WTC11 (cell line): ENCODE measurements at regions not wholly inside any gene's neighbourhood (a gene's known extent, or its start where the extent isn't known, plus 50 kb on each side); places are given as distances from the start of the nearest gene placed in this dataset.

Experiments used
- ATAC-seq: fragments of 200-7000 bp; cut with Tn5 transposase; 2 replicates; pipeline ENCODE4 v1.10.0; 2021; ENCODE audit warnings: mild to moderate bottlenecking, moderate library complexity
- CTCF ChIA-PET: fragments of 300-600 bp; sonication (Branson Sonifier 250); formaldehyde crosslinking; loops from one replicate; lab custom pipeline; 2021; ENCODE audit warnings: antibody characterized with exemption; lab: Charles Lee
- POLR2A ChIA-PET: fragments of 350-600 bp; sonication (Branson Sonifier 250); formaldehyde crosslinking; loops from one replicate; lab custom pipeline; 2021; ENCODE audit warnings: antibody characterized with exemption; lab: Charles Lee
- DNase-seq: peaks from one replicate; pipeline ENCODE4 v3.0.0; 2021; ENCODE audit warnings: low spot score
- H3K27ac Mint-ChIP-seq: 2 replicates; pipeline ENCODE4 v1.8.0; 2021; ENCODE audit warnings: mixed read lengths
- H3K27me3 Mint-ChIP-seq: 2 replicates; pipeline ENCODE4 v1.8.0; 2021; ENCODE audit warnings: low read depth, mild to moderate bottlenecking, moderate library complexity, mixed read lengths
- H3K36me3 Mint-ChIP-seq: 2 replicates; pipeline ENCODE4 v1.8.0; 2021; ENCODE audit warnings: mixed read lengths
- H3K4me1 Mint-ChIP-seq: 2 replicates; pipeline ENCODE4 v1.8.0; 2022; ENCODE audit warnings: mixed read lengths
- H3K4me3 Mint-ChIP-seq: 2 replicates; pipeline ENCODE4 v1.8.0; 2021; ENCODE audit warnings: mild to moderate bottlenecking, moderate library complexity, mixed read lengths
- H3K9me3 Mint-ChIP-seq: 2 replicates; pipeline ENCODE4 v1.8.0; 2021; ENCODE audit warnings: mixed read lengths
- ATF2 ChIP-seq: sonication (generic); formaldehyde crosslinking; IDR thresholded peaks from 2 replicates; pipeline ENCODE4 v1.8.1; 2022; ENCODE audit warnings: low read depth, missing genetic modification reagents, borderline replicate concordance
- ATF3 ChIP-seq: sonication (generic); formaldehyde crosslinking; conservative IDR thresholded peaks from 2 replicates; pipeline ENCODE4 v1.8.1; 2022; ENCODE audit warnings: mild to moderate bottlenecking, missing genetic modification reagents
- ATF6 ChIP-seq: sonication (generic); formaldehyde crosslinking; IDR thresholded peaks from 2 replicates; pipeline ENCODE4 v1.8.1; 2023; ENCODE audit warnings: mild to moderate bottlenecking, missing genetic modification reagents
- CBFB ChIP-seq: sonication (generic); formaldehyde crosslinking; IDR thresholded peaks from 2 replicates; pipeline ENCODE4 v1.8.1; 2022; ENCODE audit warnings: mild to moderate bottlenecking, low read depth, missing genetic modification reagents
- CDX4 ChIP-seq: fragments of 250-450 bp; sonication (Bioruptor Pico); IDR thresholded peaks from 2 replicates; pipeline ENCODE4 v1.9.0; 2021; ENCODE audit warnings: moderate library complexity, mild to moderate bottlenecking, inconsistent platforms, borderline replicate concordance
- CREB1 ChIP-seq: sonication (generic); formaldehyde crosslinking; IDR thresholded peaks from 2 replicates; pipeline ENCODE4 v1.8.0; 2023; ENCODE audit warnings: mild to moderate bottlenecking, missing genetic modification reagents
- EMX1 ChIP-seq: fragments of 250-450 bp; sonication (Bioruptor Pico); IDR thresholded peaks from 2 replicates; pipeline ENCODE4 v1.8.0; 2021; ENCODE audit warnings: mild to moderate bottlenecking
- ESRRA ChIP-seq: sonication (generic); formaldehyde crosslinking; IDR thresholded peaks from 2 replicates; pipeline ENCODE4 v1.8.1; 2022; ENCODE audit warnings: mild to moderate bottlenecking, missing genetic modification reagents, borderline replicate concordance
- FOXK1 ChIP-seq: sonication (generic); formaldehyde crosslinking; IDR thresholded peaks from 2 replicates; pipeline ENCODE4 v1.8.0; 2022; ENCODE audit warnings: mild to moderate bottlenecking, moderate library complexity, missing genetic modification reagents
- GABPB1 ChIP-seq: sonication (generic); formaldehyde crosslinking; IDR thresholded peaks from 2 replicates; pipeline ENCODE4 v1.8.1; 2023; ENCODE audit warnings: mild to moderate bottlenecking, missing genetic modification reagents
- IRF1 ChIP-seq: sonication (generic); formaldehyde crosslinking; IDR thresholded peaks from 2 replicates; pipeline ENCODE4 v1.8.0; 2023; ENCODE audit warnings: missing genetic modification reagents
- KAT7 ChIP-seq: sonication (generic); formaldehyde crosslinking; IDR thresholded peaks from 2 replicates; pipeline ENCODE4 v1.8.1; 2023; ENCODE audit warnings: missing genetic modification reagents, mild to moderate bottlenecking, borderline replicate concordance
- NFATC4 ChIP-seq: fragments of 250-450 bp; sonication (Bioruptor Pico); IDR thresholded peaks from 2 replicates; pipeline ENCODE4 v1.9.0; 2021; ENCODE audit warnings: mild to moderate bottlenecking
- NR3C1 ChIP-seq: sonication (generic); formaldehyde crosslinking; conservative IDR thresholded peaks from 2 replicates; pipeline ENCODE4 v1.8.1; 2023; ENCODE audit warnings: low read depth, mild to moderate bottlenecking, missing genetic modification reagents
- OVOL2 ChIP-seq: fragments of 250-450 bp; sonication (Bioruptor Pico); IDR thresholded peaks from 2 replicates; pipeline ENCODE4 v1.9.0; 2021; ENCODE audit warnings: mild to moderate bottlenecking, borderline replicate concordance
- PRDM15 ChIP-seq: sonication (generic); formaldehyde crosslinking; IDR thresholded peaks from 2 replicates; pipeline ENCODE4 v1.8.0; 2022; ENCODE audit warnings: missing genetic modification reagents
- RORB ChIP-seq: fragments of 250-450 bp; sonication (Bioruptor Pico); IDR thresholded peaks from 2 replicates; pipeline ENCODE4 v1.9.0; 2021; ENCODE audit warnings: mild to moderate bottlenecking
- ZBTB21 ChIP-seq: sonication (generic); formaldehyde crosslinking; IDR thresholded peaks from 2 replicates; pipeline ENCODE4 v1.8.1; 2023; ENCODE audit warnings: mild to moderate bottlenecking, missing genetic modification reagents, borderline replicate concordance
- ZNF121 ChIP-seq: sonication (generic); formaldehyde crosslinking; IDR thresholded peaks from 2 replicates; pipeline ENCODE4 v1.8.0; 2023; ENCODE audit warnings: missing genetic modification reagents
- ZNF219 ChIP-seq: sonication (generic); formaldehyde crosslinking; IDR thresholded peaks from 2 replicates; pipeline ENCODE4 v1.8.0; 2023; ENCODE audit warnings: missing genetic modification reagents, mild to moderate bottlenecking, borderline replicate concordance
- ZNF263 ChIP-seq: sonication (generic); formaldehyde crosslinking; IDR thresholded peaks from 2 replicates; pipeline ENCODE4 v1.8.1; 2022; ENCODE audit warnings: low read depth, mild to moderate bottlenecking, moderate library complexity, missing genetic modification reagents
- ZNF416 ChIP-seq: fragments of 250-450 bp; sonication (Bioruptor Pico); IDR thresholded peaks from 2 replicates; pipeline ENCODE4 v1.9.0; 2021; ENCODE audit warnings: mild to moderate bottlenecking, inconsistent platforms
- ZNF423 ChIP-seq: fragments of 250-450 bp; sonication (Bioruptor Pico); IDR thresholded peaks from 2 replicates; pipeline ENCODE4 v2.1.2; 2022; ENCODE audit warnings: mild to moderate bottlenecking, moderate library complexity
- ZNF532 ChIP-seq: fragments of 250-450 bp; sonication (Bioruptor Pico); IDR thresholded peaks from 2 replicates; pipeline ENCODE4 v1.9.0; 2021; ENCODE audit warnings: mild to moderate bottlenecking, borderline replicate concordance

GRCh38 chr3:106294121-106294520 lies 425.3 kb upstream of the CBLB start:
- TF ChIP-seq ESRRA (CRISPR knock-in tag) (no peak), ZBTB21 (CRISPR knock-in tag) (no peak), NR3C1 (CRISPR knock-in tag) (no peak), PRDM15 (no peak), EMX1 (CRISPR knock-in tag) (no peak), IRF1 (no peak), ATF2 (CRISPR knock-in tag) (no peak), CREB1 (CRISPR knock-in tag) (no peak), ZNF121 (no peak), CBFB (no peak), ZNF416 (no peak), ATF3 (CRISPR knock-in tag) (no peak), ZNF423 (no peak), KAT7 (no peak), FOXK1 (no peak), CDX4 (CRISPR knock-in tag) (no peak), ZNF263 (CRISPR knock-in tag) (no peak)
- Mint-ChIP-seq H3K36me3 (no peaks in the 10 kb centered on the region), H3K4me1 (peaks cover 18% of the 10 kb centered on the region), H3K9me3 (peaks cover 4% of the 10 kb centered on the region; the same call in 1 of the 2 replicates), H3K27ac (no peak overlapping the region), H3K27me3 (no peaks in the 10 kb centered on the region), H3K4me3 (no peak overlapping the region)
- ATAC-seq (no peak), DNase-seq (no peak)
- ChIA-PET POLR2A (no interaction called here), CTCF (no interaction called here)

GRCh38 chr3:106296062-106296461 lies 427.2 kb upstream of the CBLB start:
- DNase-seq (no peak), ATAC-seq (peak; percentile 75)
- H3K27ac Mint-ChIP-seq: no peak overlapping the region; the same call in 1 of the 2 replicates
- H3K27me3 Mint-ChIP-seq: no peaks in the 10 kb centered on the region
- no peak for TF ChIP-seq NR3C1 (CRISPR knock-in tag)
- TF ChIP-seq ATF6 (CRISPR knock-in tag): no peak
- no peak for TF ChIP-seq ZNF219 (CRISPR knock-in tag)
- no peak for TF ChIP-seq ZNF532 (CRISPR knock-in tag)
- TF ChIP-seq IRF1: no peak
- TF ChIP-seq GABPB1 (CRISPR knock-in tag): no peak
- TF ChIP-seq RORB (CRISPR knock-in tag): no peak
- TF ChIP-seq OVOL2 (CRISPR knock-in tag): no peak
- TF ChIP-seq ZNF121: no peak
- TF ChIP-seq NFATC4: no peak
- no peak overlapping the region for H3K4me3 Mint-ChIP-seq
- peaks cover 21% of the 10 kb centered on the region for H3K4me1 Mint-ChIP-seq
- H3K9me3 Mint-ChIP-seq: peaks cover 8% of the 10 kb centered on the region; the same call in 1 of the 2 replicates
- ChIA-PET CTCF (no interaction called here), POLR2A (no interaction called here)
- no peaks in the 10 kb centered on the region for H3K36me3 Mint-ChIP-seq
